A673 (cell line): ENCODE measurements at regions not wholly inside any gene's neighbourhood (a gene's known extent, or its start where the extent isn't known, plus 50 kb on each side); places are given as distances from the start of the nearest gene placed in this dataset.

ENCODE experiments used
- BruUV-seq: library from RNA; stranded (reverse); fragments of 400-500 nt; replicated peaks from 2 replicates; lab custom pipeline; 2021; lab: Mats Ljungman, UMichigan
- CTCF ChIA-PET: fragments of 300-600 bp; sonication (Branson Sonifier 250); formaldehyde crosslinking; loops from one replicate; lab custom pipeline; 2022; ENCODE audit warnings: antibody characterized with exemption; lab: Charles Lee
- POLR2A ChIA-PET: fragments of 300-600 bp; sonication (Branson Sonifier 250); formaldehyde crosslinking; loops from one replicate; lab custom pipeline; 2022; ENCODE audit warnings: antibody characterized with exemption; ENCODE audit not compliant: low non-redundant PET; lab: Charles Lee
- DNase-seq: peaks from one replicate; pipeline ENCODE4 v3.0.0-alpha.2; 2015; ENCODE audit warnings: low spot score
- H3K27ac ChIP-seq: fragments of 200-600 bp; sonication (generic); 2 replicates; pipeline ENCODE4 v1.5.1; 2016; ENCODE audit warnings: mixed run types, low read depth, mild to moderate bottlenecking, mixed read lengths, antibody characterized with exemption, low read length; ENCODE audit not compliant: poor library complexity, severe bottlenecking
- H3K27me3 ChIP-seq: fragments of 200-600 bp; sonication (generic); replicated peaks from 2 replicates; pipeline ENCODE4 v1.6.1; 2017; ENCODE audit warnings: mixed run types, low read depth, mild to moderate bottlenecking, mixed read lengths, antibody characterized with exemption, low read length; ENCODE audit not compliant: insufficient read depth, poor library complexity
- H3K36me3 ChIP-seq: fragments of 200-600 bp; sonication (generic); 2 replicates; pipeline ENCODE4 v1.6.1; 2016; ENCODE audit warnings: mixed run types, mild to moderate bottlenecking, mixed read lengths, antibody characterized with exemption, low read length; ENCODE audit not compliant: insufficient read depth, poor library complexity, severe bottlenecking
- H3K4me1 ChIP-seq: fragments of 200-600 bp; sonication (generic); 2 replicates; pipeline ENCODE4 v1.6.1; 2017; ENCODE audit warnings: mixed run types, mild to moderate bottlenecking, mixed read lengths, antibody characterized with exemption, low read length; ENCODE audit not compliant: insufficient read depth, poor library complexity, severe bottlenecking
- H3K4me3 ChIP-seq: fragments of 200-600 bp; sonication (generic); 2 replicates; pipeline ENCODE4 v1.5.1; 2016; ENCODE audit warnings: low read depth, mixed run types, mild to moderate bottlenecking, mixed read lengths, low read length; ENCODE audit not compliant: poor library complexity, severe bottlenecking
- H3K9me3 ChIP-seq: fragments of 200-600 bp; sonication (generic); 2 replicates; pipeline ENCODE4 v1.6.1; 2016; ENCODE audit warnings: mixed run types, low read depth, mild to moderate bottlenecking, mixed read lengths, antibody characterized with exemption, low read length; ENCODE audit not compliant: poor library complexity, severe bottlenecking
- CTCF ChIP-seq: fragments of 300-800, 200-600 bp; sonication (generic); conservative IDR thresholded peaks from 2 replicates; pipeline ENCODE4 v1.5.1; 2017; ENCODE audit warnings: low read depth, mild to moderate bottlenecking, antibody characterized with exemption, low read length, moderate library complexity, mixed read lengths
- EZH2 ChIP-seq: fragments of 200-600 bp; sonication (generic); IDR thresholded peaks from 2 replicates; pipeline ENCODE4 v1.6.1; 2017; ENCODE audit warnings: borderline replicate concordance, low read depth, mild to moderate bottlenecking, mixed read lengths, antibody characterized with exemption, low read length; ENCODE audit not compliant: poor library complexity, severe bottlenecking
- intact Hi-C: fragments of 100-400 bp; cut with micrococcal nuclease; formaldehyde crosslinking; loops from one replicate; pipeline ENCODE4 v1.10.0; 2022; ENCODE audit not compliant: unreplicated experiment

- intact Hi-C loops = no loop called here
- Histone ChIP-seq H3K36me3 (no peaks in the 10 kb centered on the region), H3K4me3 (no peak overlapping the region), H3K27ac (no peak overlapping the region), H3K9me3 (no peaks in the 10 kb centered on the region), H3K4me1 (no peaks in the 10 kb centered on the region), H3K27me3 (peaks cover 27% of the 10 kb centered on the region)
- BruUV-seq = no TSS peak
- CTCF ChIA-PET = no interaction called here
- DNase-seq = no peak
- POLR2A ChIA-PET = no interaction called here
- TF ChIP-seq EZH2 = no peak
Observed at GRCh38 chr7:20963556-20964280, 177.0 kb upstream of the SP8 start.

- intact Hi-C loops = no loop called here
- TF ChIP-seq EZH2 = no peak
- no peak for TF ChIP-seq CTCF
- Histone ChIP-seq H3K4me3 (no peak overlapping the region), H3K27ac (no peak overlapping the region), H3K9me3 (no peaks in the 10 kb centered on the region), H3K4me1 (no peaks in the 10 kb centered on the region), H3K27me3 (peaks cover 26% of the 10 kb centered on the region), H3K36me3 (no peaks in the 10 kb centered on the region)
- no TSS peak for BruUV-seq
- ChIA-PET POLR2A (no interaction called here), CTCF (no interaction called here)
- DNase-seq = peak; percentile 0
Observed at GRCh38 chr7:20964281-20964918, 177.7 kb upstream of the SP8 start.

- H3K4me1 ChIP-seq = no peaks in the 10 kb centered on the region
- ChIA-PET POLR2A (no interaction called here), CTCF (no interaction called here)
- no peaks in the 10 kb centered on the region for H3K36me3 ChIP-seq
- H3K27me3 ChIP-seq = peaks cover 72% of the 10 kb centered on the region
- TF ChIP-seq CTCF (no peak), EZH2 (no peak)
- DNase-seq = no peak
- intact Hi-C loops = no loop called here
- H3K27ac ChIP-seq = no peak overlapping the region
- H3K9me3 ChIP-seq = no peaks in the 10 kb centered on the region
- BruUV-seq = no TSS peak
- no peak overlapping the region for H3K4me3 ChIP-seq
Observed at GRCh38 chr7:20971219-20971618, 184.5 kb upstream of the SP8 start.
